ENCODE measurements at regions not wholly inside any gene's neighbourhood (a gene's known extent, or its start where the extent isn't known, plus 50 kb on each side); places are given as distances from the start of the nearest gene placed in this dataset.
A peak's percentile ranks its signal among the peaks of the same experiment; 100 is the strongest.

GRCh38 chr20:50286609-50287008 is 96.0 kb downstream of the CEBPB start:
- Histone ChIP-seq H3K27me3 (ENCODE audit: insufficient read depth, low read length) (no peaks in the 10 kb centered on the region), H3K36me3 (ENCODE audit: insufficient read depth, low read length) (no peaks in the 10 kb centered on the region), H3K4me1 (ENCODE audit: insufficient read depth, low read length, severe bottlenecking) (peaks cover 22% of the 10 kb centered on the region), H3K9me2 (ENCODE audit: low read depth, low read length) (no peaks in the 10 kb centered on the region), H3K79me2 (ENCODE audit: insufficient read depth, low read length) (no peaks in the 10 kb centered on the region), H3F3A (ENCODE audit: insufficient read depth, low read length) (no peaks in the 10 kb centered on the region), H3K27ac (ENCODE audit: low read depth, low read length, poor library complexity, severe bottlenecking) (no peak overlapping the region), H3K9me3 (ENCODE audit: low read length) (no peaks in the 10 kb centered on the region), H2AFZ (ENCODE audit: low read length) (no peak overlapping the region), H3K4me3 (ENCODE audit: low read depth, low read length, poor library complexity, severe bottlenecking) (peak overlapping the region; percentile 3), H3K9ac (ENCODE audit: low read length) (no peak overlapping the region), H4K20me1 (ENCODE audit: insufficient read depth, low read length) (no peaks in the 10 kb centered on the region), H3K4me2 (ENCODE audit: low read length) (peak overlapping the region; percentile 36; the same call in 1 of the 2 replicates)
- TF ChIP-seq EZH2 (IDR thresholded peaks at IDR 0.05; ENCODE audit: borderline replicate concordance, low read length) (no peak), CTCF (IDR thresholded peaks at IDR 0.05; ENCODE audit: low read length) (no peak)

GRCh38 chr20:50287512-50287911 is 96.9 kb downstream of the CEBPB start:
- H3K4me2 ChIP-seq (ENCODE audit: low read length), result no peak overlapping the region
- 0 out of 2 replicates have a peak, but pooled peaks cover 7% of the 10 kb centered on the region for H3K27me3 ChIP-seq (ENCODE audit: insufficient read depth, low read length)
- no peak overlapping the region for H2AFZ ChIP-seq (ENCODE audit: low read length)
- no peaks in the 10 kb centered on the region for H3K36me3 ChIP-seq (ENCODE audit: insufficient read depth, low read length)
- no peaks in the 10 kb centered on the region for H3K9me3 ChIP-seq (ENCODE audit: low read length)
- TF ChIP-seq EZH2 (IDR thresholded peaks at IDR 0.05; ENCODE audit: borderline replicate concordance, low read length) (no peak), CTCF (IDR thresholded peaks at IDR 0.05; ENCODE audit: low read length) (no peak)
- no peak overlapping the region for H3K4me3 ChIP-seq (ENCODE audit: low read depth, low read length, poor library complexity, severe bottlenecking)
- H3K4me1 ChIP-seq (ENCODE audit: insufficient read depth, low read length, severe bottlenecking), result peaks cover 22% of the 10 kb centered on the region
- no peaks in the 10 kb centered on the region for H4K20me1 ChIP-seq (ENCODE audit: insufficient read depth, low read length)
- H3K79me2 ChIP-seq (ENCODE audit: insufficient read depth, low read length), result no peaks in the 10 kb centered on the region
- no peaks in the 10 kb centered on the region for H3K9me2 ChIP-seq (ENCODE audit: low read depth, low read length)
- no peak overlapping the region for H3K9ac ChIP-seq (ENCODE audit: low read length)
- no peak overlapping the region for H3K27ac ChIP-seq (ENCODE audit: low read depth, low read length, poor library complexity, severe bottlenecking)
- H3F3A ChIP-seq (ENCODE audit: insufficient read depth, low read length), result no peaks in the 10 kb centered on the region

- Histone ChIP-seq H4K20me1 (ENCODE audit: insufficient read depth, low read length) (no peaks in the 10 kb centered on the region), H3K79me2 (ENCODE audit: insufficient read depth, low read length) (no peaks in the 10 kb centered on the region), H3K27ac (ENCODE audit: low read depth, low read length, poor library complexity, severe bottlenecking) (no peak overlapping the region), H3K4me1 (ENCODE audit: insufficient read depth, low read length, severe bottlenecking) (peaks cover 22% of the 10 kb centered on the region), H2AFZ (ENCODE audit: low read length) (no peak overlapping the region), H3K36me3 (ENCODE audit: insufficient read depth, low read length) (no peaks in the 10 kb centered on the region), H3K9ac (ENCODE audit: low read length) (no peak overlapping the region), H3K27me3 (ENCODE audit: insufficient read depth, low read length) (0 out of 2 replicates have a peak, but pooled peaks cover 7% of the 10 kb centered on the region), H3K9me3 (ENCODE audit: low read length) (no peaks in the 10 kb centered on the region), H3K4me3 (ENCODE audit: low read depth, low read length, poor library complexity, severe bottlenecking) (no peak overlapping the region), H3K4me2 (ENCODE audit: low read length) (no peak overlapping the region), H3F3A (ENCODE audit: insufficient read depth, low read length) (no peaks in the 10 kb centered on the region), H3K9me2 (ENCODE audit: low read depth, low read length) (no peaks in the 10 kb centered on the region)
- TF ChIP-seq EZH2 (IDR thresholded peaks at IDR 0.05; ENCODE audit: borderline replicate concordance, low read length) (no peak), CTCF (IDR thresholded peaks at IDR 0.05; ENCODE audit: low read length) (no peak)
Observed at GRCh38 chr20:50288128-50288623, 97.5 kb downstream of the CEBPB start.
